Hypothalamus (tissue), 51 donors: ENCODE measurements at regions not wholly inside any gene's neighbourhood (a gene's known extent, or its start where the extent isn't known, plus 50 kb on each side); places are given as distances from the start of the nearest gene placed in this dataset.

Source experiments
- DNase-seq, 51 donors: peaks; one replicate each; lab custom pipeline; 2025; lab: John Stamatoyannopoulos, UW

DNA sequence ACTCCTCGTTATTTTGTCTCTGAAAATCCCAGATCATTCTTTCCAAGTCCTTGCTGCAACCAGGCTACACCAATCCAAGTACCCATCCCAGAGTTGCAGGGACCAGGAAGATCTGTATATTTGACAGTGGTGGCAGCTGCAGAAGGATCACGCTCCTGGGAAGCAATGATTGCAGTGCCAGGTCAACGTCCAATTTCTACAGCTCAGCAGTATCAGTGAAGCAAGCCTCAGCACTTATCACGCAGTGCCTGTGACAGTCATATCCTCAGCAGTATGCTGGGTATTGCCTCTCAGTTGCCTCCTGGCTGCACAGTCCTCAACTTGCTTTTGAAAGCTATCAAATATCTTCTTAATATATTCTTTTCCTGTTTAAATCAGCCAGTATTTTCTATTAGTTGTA lies 66.7 kb downstream of the BARHL2 start:
- DNase-seq = no peak

GRCh38 chr1:90640325-90640724 lies 76.8 kb downstream of the BARHL2 start:
- no peak for DNase-seq

DNA sequence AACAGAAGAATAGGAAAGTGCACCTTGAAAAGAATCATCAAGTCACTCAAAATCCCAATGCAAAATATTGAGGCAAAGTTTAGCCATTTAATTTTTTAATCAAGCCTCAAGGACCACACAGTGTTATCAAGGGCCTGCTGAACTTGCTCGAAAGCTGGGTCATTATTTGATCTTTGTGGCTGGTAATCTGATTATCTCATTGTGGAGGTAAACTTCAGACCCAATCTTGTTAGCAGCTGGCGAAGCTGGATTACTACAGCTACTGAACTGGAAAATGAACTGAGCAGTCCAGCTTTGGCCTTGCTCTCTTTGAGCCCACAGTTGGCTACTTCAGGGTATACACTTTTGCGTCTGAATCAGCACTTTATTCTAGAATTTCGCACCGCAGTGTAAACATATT lies 94.4 kb downstream of the BARHL2 start:
- no peak for DNase-seq

- no peak for DNase-seq
These were observed 95.1 kb downstream of the BARHL2 start for GRCh38 chr1:90621986-90622385.

GRCh38 chr1:90616395-90616794 lies 100.7 kb downstream of the BARHL2 start:
- peak in 10 of 51 donors; percentile 0 to 12 (median 2) for DNase-seq

DNA sequence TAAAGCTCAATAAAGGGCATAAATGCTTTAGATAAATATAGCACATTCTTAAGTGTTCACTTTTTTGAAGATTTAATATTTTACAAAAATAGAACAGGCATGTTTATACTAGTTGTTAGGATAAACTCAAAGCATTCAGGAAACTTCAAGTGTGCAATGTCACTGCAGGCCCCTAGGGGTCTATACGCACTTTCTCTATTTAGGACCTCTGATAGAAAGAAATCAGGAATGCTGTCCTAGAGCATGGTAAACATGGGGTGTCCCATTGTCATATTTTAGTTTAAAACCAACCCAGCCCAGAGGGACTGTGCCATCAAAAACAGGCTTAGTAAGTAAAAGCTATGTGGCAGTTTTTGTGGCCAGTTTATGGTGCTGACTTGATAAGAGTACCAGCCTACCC lies 102.2 kb downstream of the BARHL2 start:
- DNase-seq = no peak

- DNase-seq = no peak
These were observed 103.7 kb downstream of the BARHL2 start for GRCh38 chr1:90613371-90613770.

GRCh38 chr1:90612033-90612432 lies 105.1 kb downstream of the BARHL2 start:
- no peak for DNase-seq

DNA sequence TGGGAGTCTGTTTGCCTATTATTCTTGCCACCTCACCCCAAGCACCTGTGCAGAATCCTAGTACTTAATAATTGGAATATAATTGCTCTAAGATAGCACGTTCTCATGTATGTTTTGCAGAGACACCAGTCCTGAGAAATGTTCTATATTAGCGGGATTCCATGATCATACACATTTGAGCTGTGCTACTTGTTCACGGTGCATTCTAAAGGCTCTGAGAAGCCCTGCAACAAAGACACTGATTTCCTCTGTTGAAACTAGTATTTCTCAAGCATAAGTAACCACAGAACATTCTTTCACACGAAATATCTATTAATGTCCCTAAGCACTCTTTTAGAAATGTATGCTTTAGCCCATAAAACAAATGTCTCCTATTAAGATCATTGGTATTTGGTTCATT lies 109.4 kb downstream of the BARHL2 start:
- no peak for DNase-seq

- no peak for DNase-seq
These were observed 112.0 kb downstream of the BARHL2 start for GRCh38 chr1:90605070-90605469.

GRCh38 chr1:90593312-90593711 lies 123.8 kb downstream of the BARHL2 start:
- no peak for DNase-seq

- no peak for DNase-seq
These were observed 125.1 kb downstream of the BARHL2 start for GRCh38 chr1:90591970-90592356.

GRCh38 chr1:90591355-90591969 lies 125.6 kb downstream of the BARHL2 start:
- no peak for DNase-seq

DNA sequence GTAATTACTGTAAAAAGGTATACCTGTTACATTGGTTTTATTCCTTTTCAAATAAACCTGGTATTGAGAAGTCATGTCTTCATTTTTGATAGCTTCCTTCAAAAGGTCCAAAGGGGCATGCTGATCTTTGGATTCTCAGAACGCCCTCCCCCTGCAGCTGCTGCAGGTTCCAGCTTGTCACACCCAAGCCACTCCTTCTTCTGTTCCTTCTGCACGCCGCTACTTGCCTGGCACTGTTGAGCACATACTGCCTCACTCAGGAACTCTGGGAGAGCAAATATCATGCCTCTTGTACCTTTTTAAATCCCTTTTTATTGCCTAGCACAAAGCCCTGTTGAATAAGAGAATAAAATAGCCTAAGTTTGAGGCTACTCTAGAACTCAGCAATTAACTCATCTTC lies 136.9 kb downstream of the BARHL2 start:
- DNase-seq = no peak

- DNase-seq = peak in 1 of 51 donors; percentile 3
These were observed 137.8 kb downstream of the BARHL2 start for GRCh38 chr1:90579212-90579802.

- DNase-seq = no peak
These were observed 142.3 kb downstream of the BARHL2 start for GRCh38 chr1:90574692-90575370.

GRCh38 chr1:90573736-90574135 lies 143.4 kb downstream of the BARHL2 start:
- DNase-seq = no peak

- no peak for DNase-seq
These were observed 144.7 kb downstream of the BARHL2 start for GRCh38 chr1:90572446-90572845.

- DNase-seq = no peak
These were observed 148.7 kb downstream of the BARHL2 start for GRCh38 chr1:90568436-90568835.

- no peak for DNase-seq
These were observed 152.9 kb downstream of the BARHL2 start for GRCh38 chr1:90564164-90564563.

DNA sequence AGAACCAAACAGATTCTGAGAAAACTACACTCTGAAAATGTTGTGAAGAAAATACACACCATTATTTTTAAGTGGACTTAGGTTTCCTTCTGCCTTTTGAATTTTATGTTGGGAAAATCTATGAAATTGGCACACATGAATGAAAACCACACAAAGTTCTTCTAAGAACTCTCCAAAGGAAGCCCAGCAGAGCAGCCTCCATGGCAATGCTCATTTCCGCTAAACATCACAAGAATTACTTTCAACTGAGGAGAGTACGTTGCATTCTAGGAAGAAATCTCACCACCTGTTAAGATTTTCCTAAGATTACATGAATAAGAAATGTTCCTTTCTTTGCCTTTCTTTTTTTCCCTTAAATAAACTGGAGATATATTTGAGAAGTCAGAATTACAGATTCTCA lies 154.2 kb downstream of the BARHL2 start:
- no peak for DNase-seq

DNA sequence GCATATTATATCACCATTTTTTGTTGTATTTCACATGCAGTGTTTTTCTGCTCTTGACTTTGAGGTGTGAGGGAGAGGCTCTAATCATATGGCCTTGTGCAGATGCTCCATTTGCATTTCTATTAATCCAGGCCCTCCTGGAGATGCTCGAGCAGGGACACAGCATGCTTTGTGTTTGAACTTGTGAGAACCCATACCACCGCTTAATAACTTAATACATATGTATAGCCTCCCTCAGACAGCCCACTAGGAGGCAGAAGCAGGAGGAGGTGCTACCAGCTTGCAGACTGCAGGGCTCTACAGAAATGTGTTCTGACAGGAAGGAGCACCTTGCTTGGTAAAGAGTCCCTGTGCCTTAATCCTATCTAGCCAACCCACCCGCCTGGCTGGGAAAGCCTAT lies 155.2 kb downstream of the BARHL2 start:
- no peak for DNase-seq
